SK-N-SH treated with all-trans-retinoic acid at 6 μM for 48 hours (cell line): ENCODE measurements at regions not wholly inside any gene's neighbourhood (a gene's known extent, or its start where the extent isn't known, plus 50 kb on each side); places are given as distances from the start of the nearest gene placed in this dataset.

Experiments
- ESRRG ChIP-seq: fragments of 250-450 bp; sonication (Bioruptor Pico); IDR thresholded peaks from 2 replicates; pipeline ENCODE4 v1.6.1; 2021; ENCODE audit warnings: mild to moderate bottlenecking
- GLIS3 ChIP-seq: fragments of 250-450 bp; sonication (Bioruptor Pico); IDR thresholded peaks from 2 replicates; pipeline ENCODE4 v1.5.0; 2020; ENCODE audit warnings: mild to moderate bottlenecking, moderate library complexity
- RARB ChIP-seq: fragments of 250-450 bp; sonication (Bioruptor Pico); IDR thresholded peaks from 2 replicates; pipeline ENCODE4 v1.8.0; 2021; ENCODE audit warnings: mild to moderate bottlenecking, moderate library complexity
- TOX ChIP-seq: fragments of 250-450 bp; sonication (Bioruptor Pico); IDR thresholded peaks from 2 replicates; pipeline ENCODE4 v1.8.0; 2021; ENCODE audit warnings: mild to moderate bottlenecking, moderate library complexity, borderline replicate concordance
- ZFP30 ChIP-seq: fragments of 450-650 bp; formaldehyde crosslinking; IDR thresholded peaks from 2 replicates; pipeline ENCODE4 v1.5.0; 2022; ENCODE audit warnings: mild to moderate bottlenecking, moderate library complexity
- TF ChIP-seq, protein P1 (sequence below): fragments of 250-450 bp; sonication (Bioruptor Pico); IDR thresholded peaks from 2 replicates; pipeline ENCODE4 v1.5.1; 2021; ENCODE audit warnings: mild to moderate bottlenecking, moderate library complexity
- TF ChIP-seq, protein P2 (sequence below): fragments of 250-450 bp; sonication (Bioruptor Pico); IDR thresholded peaks from 2 replicates; pipeline ENCODE4 v1.8.0; 2020; ENCODE audit warnings: mild to moderate bottlenecking, moderate library complexity, borderline replicate concordance
- TF ChIP-seq, protein P3 (sequence below): fragments of 250-450 bp; sonication (Bioruptor Pico); IDR thresholded peaks from 2 replicates; pipeline ENCODE4 v1.8.0; 2021; ENCODE audit warnings: low read depth, mild to moderate bottlenecking, moderate library complexity, borderline replicate concordance

DNA sequence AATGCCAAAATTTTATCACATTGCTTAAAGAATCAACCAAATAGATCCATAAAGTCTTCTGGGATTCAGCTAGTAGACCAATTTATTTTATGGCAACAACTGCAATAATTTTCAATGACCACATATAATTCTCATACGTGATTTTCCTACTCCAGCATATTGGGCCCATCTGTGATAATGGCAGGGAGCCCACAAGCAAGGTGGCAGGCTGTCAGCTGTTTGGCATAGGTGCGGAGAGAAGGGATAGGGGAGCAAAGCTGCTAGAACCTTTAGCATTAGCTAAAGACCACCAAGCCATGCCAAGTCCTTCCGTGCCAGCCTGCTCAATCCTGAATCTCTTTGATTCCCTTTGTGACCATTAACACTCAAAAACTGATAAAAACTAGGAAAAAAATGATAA, 721.2 kb downstream of the XPNPEP1 start:
- TF ChIP-seq, protein P1, sequence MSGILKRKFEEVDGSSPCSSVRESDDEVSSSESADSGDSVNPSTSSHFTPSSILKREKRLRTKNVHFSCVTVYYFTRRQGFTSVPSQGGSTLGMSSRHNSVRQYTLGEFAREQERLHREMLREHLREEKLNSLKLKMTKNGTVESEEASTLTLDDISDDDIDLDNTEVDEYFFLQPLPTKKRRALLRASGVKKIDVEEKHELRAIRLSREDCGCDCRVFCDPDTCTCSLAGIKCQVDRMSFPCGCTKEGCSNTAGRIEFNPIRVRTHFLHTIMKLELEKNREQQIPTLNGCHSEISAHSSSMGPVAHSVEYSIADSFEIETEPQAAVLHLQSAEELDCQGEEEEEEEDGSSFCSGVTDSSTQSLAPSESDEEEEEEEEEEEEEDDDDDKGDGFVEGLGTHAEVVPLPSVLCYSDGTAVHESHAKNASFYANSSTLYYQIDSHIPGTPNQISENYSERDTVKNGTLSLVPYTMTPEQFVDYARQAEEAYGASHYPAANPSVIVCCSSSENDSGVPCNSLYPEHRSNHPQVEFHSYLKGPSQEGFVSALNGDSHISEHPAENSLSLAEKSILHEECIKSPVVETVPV (CRISPR knock-in tag): no peak
- TF ChIP-seq ZFP30 (CRISPR knock-in tag) (no peak), RARB (CRISPR knock-in tag) (no peak), ESRRG (CRISPR knock-in tag) (no peak), GLIS3 (CRISPR knock-in tag) (no peak), TOX (CRISPR knock-in tag) (no peak)
- TF ChIP-seq, protein P2, sequence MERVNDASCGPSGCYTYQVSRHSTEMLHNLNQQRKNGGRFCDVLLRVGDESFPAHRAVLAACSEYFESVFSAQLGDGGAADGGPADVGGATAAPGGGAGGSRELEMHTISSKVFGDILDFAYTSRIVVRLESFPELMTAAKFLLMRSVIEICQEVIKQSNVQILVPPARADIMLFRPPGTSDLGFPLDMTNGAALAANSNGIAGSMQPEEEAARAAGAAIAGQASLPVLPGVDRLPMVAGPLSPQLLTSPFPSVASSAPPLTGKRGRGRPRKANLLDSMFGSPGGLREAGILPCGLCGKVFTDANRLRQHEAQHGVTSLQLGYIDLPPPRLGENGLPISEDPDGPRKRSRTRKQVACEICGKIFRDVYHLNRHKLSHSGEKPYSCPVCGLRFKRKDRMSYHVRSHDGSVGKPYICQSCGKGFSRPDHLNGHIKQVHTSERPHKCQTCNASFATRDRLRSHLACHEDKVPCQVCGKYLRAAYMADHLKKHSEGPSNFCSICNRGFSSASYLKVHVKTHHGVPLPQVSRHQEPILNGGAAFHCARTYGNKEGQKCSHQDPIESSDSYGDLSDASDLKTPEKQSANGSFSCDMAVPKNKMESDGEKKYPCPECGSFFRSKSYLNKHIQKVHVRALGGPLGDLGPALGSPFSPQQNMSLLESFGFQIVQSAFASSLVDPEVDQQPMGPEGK (CRISPR knock-in tag): no peak
- TF ChIP-seq, protein P3, sequence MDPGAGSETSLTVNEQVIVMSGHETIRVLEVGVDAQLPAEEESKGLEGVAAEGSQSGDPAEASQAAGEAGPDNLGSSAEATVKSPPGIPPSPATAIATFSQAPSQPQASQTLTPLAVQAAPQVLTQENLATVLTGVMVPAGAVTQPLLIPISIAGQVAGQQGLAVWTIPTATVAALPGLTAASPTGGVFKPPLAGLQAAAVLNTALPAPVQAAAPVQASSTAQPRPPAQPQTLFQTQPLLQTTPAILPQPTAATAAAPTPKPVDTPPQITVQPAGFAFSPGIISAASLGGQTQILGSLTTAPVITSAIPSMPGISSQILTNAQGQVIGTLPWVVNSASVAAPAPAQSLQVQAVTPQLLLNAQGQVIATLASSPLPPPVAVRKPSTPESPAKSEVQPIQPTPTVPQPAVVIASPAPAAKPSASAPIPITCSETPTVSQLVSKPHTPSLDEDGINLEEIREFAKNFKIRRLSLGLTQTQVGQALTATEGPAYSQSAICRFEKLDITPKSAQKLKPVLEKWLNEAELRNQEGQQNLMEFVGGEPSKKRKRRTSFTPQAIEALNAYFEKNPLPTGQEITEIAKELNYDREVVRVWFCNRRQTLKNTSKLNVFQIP (CRISPR knock-in tag): no peak
